Pulmonary artery endothelial cell (primary cell): ENCODE measurements at regions not wholly inside any gene's neighbourhood (a gene's known extent, or its start where the extent isn't known, plus 50 kb on each side); places are given as distances from the start of the nearest gene placed in this dataset.

Experiments
- DNase-seq: peaks from one replicate; pipeline ENCODE4 v3.0.0-alpha.2; 2011; ENCODE audit warnings: low read depth, low spot score

DNA sequence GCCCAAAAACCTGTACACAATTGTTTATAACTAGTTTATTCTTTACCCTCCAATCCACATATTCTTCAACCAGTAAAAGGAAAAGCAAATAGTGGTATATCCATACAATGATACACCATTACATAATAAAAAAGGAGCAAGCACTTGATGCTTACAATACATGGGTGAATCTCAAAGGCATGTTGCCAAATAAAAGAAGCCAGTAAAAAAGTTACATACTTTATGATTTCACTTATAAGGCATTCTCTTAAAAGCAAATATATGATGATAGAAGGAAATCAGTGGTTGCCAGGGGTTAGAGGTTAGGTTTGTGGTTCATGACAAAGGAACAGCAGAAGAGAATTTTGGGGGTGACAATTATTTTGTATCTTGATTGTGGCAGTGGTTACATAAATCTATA lies 896.1 kb upstream of the LCORL start:
- no peak for DNase-seq

DNA sequence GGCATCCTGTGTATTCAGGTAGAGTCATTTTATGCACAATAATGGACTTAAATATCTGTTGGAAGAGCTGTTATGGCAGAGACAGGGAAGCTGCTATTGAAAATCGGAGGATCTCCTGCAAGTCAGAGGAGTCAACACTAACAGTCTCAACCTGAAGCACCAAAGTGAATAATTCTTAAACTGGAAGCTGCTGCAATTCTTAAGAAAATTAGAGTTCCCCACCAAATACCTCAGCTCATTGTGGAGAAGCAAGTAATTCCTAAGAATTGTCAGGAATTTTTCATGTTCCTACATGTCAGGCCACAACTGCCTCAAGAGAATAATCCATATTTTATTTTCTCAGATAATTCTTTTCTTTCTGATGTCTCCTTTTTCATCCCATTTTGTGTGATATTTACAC lies 892.6 kb upstream of the LCORL start:
- DNase-seq, result no peak

DNA sequence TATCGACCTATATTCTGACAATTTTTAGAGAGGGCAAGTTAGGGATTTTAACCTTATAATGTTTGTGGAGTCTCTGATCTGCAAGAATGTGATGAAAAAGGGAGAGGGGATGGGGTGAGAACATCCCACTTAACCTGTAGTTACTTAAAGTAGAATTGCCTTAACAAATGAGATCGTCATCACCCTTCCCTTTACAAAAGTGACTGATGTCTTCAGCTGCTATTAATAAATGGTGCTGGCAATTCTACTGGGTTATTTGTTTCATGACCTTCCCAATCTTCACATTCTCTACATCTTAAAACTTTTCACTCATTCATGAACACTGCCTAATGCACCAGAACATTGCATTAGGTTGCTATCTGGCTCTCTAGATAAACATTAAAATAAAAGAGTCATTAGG lies 873.4 kb upstream of the LCORL start:
- no peak for DNase-seq

GRCh38 chr4:18882468-18882867 lies 860.9 kb upstream of the LCORL start:
- DNase-seq, result no peak

GRCh38 chr4:18881556-18881955 lies 860.0 kb upstream of the LCORL start:
- no peak for DNase-seq

DNA sequence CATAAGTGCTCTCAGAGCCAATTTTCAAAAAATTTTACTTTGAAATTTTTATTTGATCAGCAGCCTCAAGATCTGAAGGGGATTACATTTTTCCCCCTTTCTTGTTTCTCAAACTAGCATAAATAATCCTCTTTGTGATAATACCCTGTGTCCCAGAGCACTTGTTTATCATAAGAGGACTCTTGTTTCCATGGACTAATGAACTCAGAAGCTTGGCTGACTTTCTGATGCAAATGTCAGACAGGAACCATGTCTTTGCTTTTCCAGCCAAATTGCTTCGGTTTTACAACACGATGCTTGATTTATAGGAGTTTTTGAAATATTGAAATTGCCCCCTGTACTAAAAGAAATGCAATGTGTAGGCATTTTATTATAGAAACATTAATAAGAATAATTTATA lies 859.3 kb upstream of the LCORL start:
- DNase-seq, result no peak

- DNase-seq, result no peak
Observed at GRCh38 chr4:18878561-18878960, 857.0 kb upstream of the LCORL start.

- no peak for DNase-seq
Observed at GRCh38 chr4:18869166-18869565, 847.6 kb upstream of the LCORL start.

GRCh38 chr4:18860836-18861530 lies 839.4 kb upstream of the LCORL start:
- no peak for DNase-seq

GRCh38 chr4:18859468-18859867 lies 837.9 kb upstream of the LCORL start:
- DNase-seq, result no peak

DNA sequence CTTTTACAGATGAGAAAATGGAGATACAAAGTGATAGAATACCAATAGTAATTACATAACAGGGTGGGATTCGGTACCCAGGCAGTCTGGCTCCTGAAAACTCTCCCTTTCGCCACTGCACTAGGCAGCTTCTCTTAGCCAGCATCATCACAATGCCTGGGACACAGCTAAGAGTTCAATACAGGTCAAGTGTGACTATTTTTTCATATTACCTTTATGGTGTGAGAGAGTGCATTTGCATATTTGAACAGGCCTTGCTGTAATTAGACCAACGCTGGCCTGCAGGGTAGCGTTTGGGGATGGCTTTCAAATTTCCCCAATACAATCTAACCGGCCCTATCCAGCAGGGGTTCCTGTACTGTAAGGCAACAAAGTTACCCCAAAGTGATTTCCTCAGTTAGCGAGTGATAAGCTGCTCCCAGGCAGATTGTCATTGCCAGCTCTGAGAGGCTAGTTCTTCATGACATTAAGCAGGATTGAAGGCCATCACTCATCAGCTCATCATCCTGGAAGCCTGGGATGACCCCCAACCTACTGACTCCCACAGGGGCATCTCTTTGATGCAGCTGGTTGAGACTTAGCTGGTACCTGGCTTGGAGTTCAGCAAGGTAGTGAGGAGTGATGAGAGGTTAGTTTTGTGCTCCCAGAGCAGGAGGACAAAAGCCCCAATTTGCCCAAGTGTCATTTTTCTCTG lies 836.8 kb upstream of the LCORL start:
- DNase-seq, result no peak

DNA sequence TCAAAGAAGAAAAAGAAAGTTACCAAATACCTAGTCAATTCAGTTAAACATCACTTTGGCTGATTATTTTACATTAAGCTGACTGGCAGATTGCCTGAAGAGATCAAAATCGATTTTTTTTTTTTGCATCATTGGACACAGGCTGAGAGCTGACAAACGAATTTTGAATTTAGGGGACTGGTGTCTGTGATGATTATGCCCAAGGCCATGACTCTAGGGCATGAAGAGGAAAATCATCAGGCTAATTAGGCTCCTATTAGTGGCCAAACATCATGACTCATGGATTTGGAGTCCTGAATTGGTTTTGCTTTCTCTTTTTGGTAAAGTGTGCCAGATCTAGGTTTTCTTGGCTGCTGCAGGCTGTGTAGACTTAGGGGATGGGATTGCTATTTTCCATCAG lies 829.3 kb upstream of the LCORL start:
- no peak for DNase-seq

GRCh38 chr4:18847249-18847890 lies 825.8 kb upstream of the LCORL start:
- DNase-seq, result no peak

DNA sequence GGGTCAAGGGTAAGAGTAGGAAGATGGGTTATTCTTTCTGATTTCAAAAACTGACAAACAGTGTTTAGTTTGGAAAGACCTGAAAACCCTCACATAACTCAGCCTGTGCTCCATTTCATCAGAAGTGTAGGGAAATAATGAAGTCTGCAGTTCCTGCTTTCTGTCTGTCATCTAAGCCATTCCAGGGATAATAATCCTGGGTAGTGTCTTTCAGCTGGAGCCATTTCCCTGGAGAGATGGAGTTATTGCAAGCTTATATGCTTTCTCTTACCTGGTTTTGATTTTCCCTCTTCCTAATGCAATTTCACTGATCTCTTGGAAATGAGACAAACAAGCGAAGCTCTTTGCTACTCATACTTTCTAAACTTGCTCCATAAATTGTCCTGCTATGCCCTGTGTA lies 824.8 kb upstream of the LCORL start:
- no peak for DNase-seq

DNA sequence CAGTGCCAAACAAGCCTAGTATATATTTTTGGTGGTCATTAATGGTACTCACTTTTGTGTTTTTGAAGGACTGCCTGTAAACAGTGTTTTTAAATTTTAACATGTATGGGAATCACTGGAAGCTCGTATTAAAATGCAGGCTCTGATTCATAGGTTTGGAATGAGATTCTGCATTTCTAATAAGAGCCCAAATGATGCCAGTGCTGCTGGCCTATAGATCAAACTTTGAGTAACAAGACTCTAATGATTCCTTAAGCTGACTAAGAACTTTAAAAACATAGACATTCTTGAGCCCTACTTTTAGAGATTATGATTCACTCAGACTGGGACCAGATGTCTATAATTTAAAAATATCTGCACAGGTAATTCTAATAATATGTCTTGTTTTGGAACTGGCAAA lies 823.2 kb upstream of the LCORL start:
- DNase-seq, result no peak

DNA sequence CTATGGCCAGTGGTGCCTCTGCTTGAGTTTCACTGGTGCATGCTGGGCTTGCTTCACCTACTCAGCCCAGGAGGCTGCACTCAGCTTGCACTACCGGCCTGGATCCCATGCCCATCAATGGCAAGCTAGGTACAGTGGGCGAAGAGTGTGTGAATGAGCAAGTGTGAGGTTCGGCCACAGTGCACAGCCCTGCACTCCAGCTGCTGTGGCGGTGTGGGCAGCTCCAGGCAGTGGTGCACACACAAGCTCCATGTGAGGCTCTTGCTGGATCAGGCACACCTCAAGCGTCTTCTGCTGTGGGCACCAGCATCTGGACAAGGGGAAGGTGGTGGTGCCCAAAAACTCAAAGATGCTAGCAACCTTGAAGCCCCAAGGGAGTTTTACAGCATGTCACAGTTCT lies 820.9 kb upstream of the LCORL start:
- no peak for DNase-seq

DNA sequence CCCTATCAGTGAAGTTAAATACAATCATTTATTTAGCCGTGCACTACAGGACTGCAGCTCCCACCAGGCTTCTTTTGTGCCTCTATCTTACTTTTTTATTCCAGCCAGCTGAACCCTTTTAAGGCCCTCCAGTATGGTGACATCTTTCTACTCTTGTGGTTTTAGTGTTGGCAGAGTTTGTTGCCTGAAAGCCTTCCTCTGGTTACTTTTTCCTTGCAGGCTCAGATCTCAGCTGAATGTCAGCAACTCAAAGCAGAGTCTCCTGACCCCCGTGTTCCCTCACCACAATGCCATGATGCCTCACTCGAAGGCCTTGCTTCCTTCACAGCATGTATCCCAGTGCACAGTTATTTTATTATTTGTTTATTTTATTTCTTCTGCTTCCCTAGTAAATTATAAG lies 818.9 kb upstream of the LCORL start:
- no peak for DNase-seq

DNA sequence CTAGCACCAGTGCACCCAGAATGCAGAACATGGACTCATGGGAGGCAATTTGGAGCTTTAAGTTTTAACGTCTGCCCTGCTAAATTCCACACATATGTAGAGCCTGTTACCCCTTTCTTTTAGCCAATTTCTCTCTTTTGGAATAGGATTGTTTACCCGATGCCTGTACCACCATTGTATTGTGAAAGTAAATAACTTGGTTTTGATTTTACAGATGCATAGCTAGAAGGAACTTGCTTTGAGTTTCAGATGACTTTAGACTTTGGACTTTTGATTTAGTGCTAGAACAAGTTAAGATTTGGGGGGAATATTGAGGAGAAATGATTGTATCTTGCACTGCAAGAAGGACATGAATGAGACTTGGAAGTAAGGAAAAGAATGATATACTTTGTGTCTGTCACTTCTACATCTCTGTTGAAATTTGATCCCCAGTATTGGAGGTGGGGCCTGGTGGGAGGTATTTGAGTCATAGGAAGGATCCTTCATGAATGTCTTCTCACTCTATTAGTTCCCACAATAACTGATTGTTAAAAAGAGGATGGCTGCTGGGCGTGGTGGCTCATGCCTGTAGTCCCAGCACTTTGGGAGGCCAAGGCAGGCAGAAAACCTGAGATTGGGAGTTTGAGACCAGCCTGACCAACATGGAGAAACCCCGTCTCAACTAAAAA lies 794.8 kb upstream of the LCORL start:
- DNase-seq, result no peak

DNA sequence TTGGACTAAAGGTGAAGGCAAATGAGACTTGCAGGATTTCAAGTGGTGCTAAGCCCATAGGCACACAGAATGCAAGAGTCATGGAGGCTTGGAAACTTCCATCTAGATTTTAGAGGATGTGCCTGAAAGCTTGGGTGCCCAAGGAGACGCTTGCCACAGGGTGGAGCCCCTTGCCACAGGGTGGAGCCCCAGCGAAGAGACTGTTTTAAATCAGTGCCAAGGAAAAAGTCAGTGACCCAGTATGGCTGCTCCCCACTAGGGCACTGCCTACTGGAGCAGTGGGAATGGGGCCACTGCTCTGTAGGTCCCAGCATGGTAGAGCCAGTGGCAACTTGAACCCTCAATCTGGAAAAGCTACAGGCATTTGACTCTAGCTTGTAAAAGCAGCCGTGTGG lies 794.2 kb upstream of the LCORL start:
- DNase-seq, result no peak

- no peak for DNase-seq
Observed at GRCh38 chr4:18815081-18815778, 793.7 kb upstream of the LCORL start.

DNA sequence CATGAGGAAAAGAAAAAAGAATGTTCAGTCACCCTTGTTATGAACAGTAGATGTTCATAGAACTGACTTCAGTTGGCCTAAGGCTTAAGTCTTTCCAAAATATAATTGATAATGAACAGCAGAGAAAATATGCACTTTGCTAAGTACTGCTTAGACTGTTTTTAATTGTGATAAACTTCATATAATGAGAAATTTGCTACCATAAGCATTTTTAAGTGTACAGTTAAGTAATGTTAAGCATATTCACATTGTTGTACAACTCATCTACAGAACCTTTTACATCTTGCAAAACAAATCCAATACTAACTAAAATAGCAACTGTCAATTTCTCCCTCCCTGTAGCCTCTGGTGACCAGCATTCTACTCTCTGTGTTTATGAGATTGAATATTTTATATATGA lies 792.2 kb upstream of the LCORL start:
- no peak for DNase-seq

DNA sequence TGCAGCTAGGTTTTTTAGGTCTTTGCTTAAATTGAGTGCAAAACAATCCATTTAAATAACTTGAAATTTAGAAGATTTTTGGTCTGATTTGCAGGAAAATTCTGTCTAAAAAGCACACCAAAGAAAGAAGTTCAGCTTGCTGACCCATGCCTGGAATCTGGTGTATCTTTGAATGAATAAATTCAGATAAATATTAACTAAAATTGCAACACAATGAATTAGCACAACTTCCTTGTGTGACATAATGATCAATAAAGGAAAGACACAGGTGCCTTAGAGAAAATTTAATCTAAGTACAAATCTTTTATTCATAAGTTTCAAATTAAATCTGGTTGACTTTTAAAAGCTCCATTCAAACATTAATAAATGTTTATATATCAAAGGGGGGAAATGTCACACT lies 791.5 kb upstream of the LCORL start:
- no peak for DNase-seq
